Uterus (tissue), 2 donors: ENCODE measurements at regions not wholly inside any gene's neighbourhood (a gene's known extent, or its start where the extent isn't known, plus 50 kb on each side); places are given as distances from the start of the nearest gene placed in this dataset.

Experiments
- POLR2A ChIP-seq, 2 donors: fragments of 450-650 bp; IDR thresholded peaks; one replicate each; pipeline ENCODE4 v1.6.1; 2016; ENCODE audit warnings: antibody characterized with exemption in 2 of 2, mild to moderate bottlenecking in 1 of 2, moderate library complexity in 1 of 2
- TF ChIP-seq, protein P1 (sequence below), 4 experiments: fragments of 200-600 bp in 2 of 4; fragments of 450-650 bp in 2 of 4; sonication (generic) in 2 of 4; IDR thresholded peaks; one replicate each; pipeline ENCODE4 v1.5.1; 2016 to 2019; ENCODE audit warnings: antibody characterized with exemption in 4 of 4, mild to moderate bottlenecking in 2 of 4, moderate library complexity in 1 of 4

- TF ChIP-seq, protein P1, sequence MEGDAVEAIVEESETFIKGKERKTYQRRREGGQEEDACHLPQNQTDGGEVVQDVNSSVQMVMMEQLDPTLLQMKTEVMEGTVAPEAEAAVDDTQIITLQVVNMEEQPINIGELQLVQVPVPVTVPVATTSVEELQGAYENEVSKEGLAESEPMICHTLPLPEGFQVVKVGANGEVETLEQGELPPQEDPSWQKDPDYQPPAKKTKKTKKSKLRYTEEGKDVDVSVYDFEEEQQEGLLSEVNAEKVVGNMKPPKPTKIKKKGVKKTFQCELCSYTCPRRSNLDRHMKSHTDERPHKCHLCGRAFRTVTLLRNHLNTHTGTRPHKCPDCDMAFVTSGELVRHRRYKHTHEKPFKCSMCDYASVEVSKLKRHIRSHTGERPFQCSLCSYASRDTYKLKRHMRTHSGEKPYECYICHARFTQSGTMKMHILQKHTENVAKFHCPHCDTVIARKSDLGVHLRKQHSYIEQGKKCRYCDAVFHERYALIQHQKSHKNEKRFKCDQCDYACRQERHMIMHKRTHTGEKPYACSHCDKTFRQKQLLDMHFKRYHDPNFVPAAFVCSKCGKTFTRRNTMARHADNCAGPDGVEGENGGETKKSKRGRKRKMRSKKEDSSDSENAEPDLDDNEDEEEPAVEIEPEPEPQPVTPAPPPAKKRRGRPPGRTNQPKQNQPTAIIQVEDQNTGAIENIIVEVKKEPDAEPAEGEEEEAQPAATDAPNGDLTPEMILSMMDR (IDR thresholded peaks at IDR 0.05), result no peak
- TF ChIP-seq POLR2A (IDR thresholded peaks at IDR 0.05), result no peak
Measured at GRCh38 chr5:8157320-8157822, 288.4 kb downstream of the MTRR start.
